GM23338 (cell line): ENCODE measurements at regions not wholly inside any gene's neighbourhood (a gene's known extent, or its start where the extent isn't known, plus 50 kb on each side); places are given as distances from the start of the nearest gene placed in this dataset.
A peak's percentile ranks its signal among the peaks of the same experiment; 100 is the strongest.

Source experiments
- ATAC-seq: fragments of 200-7000 bp; cut with Tn5 transposase; 3 replicates; pipeline ENCODE4 v1.9.1; 2020
- DNase-seq: peaks from one replicate; pipeline ENCODE4 v3.0.0-alpha.2; 2015; ENCODE audit warnings: low spot score
- H2AFZ ChIP-seq: fragments of 200-600 bp; sonication (generic); 2 replicates; pipeline ENCODE4 v1.8.0; 2016; ENCODE audit warnings: antibody characterized with exemption, mild to moderate bottlenecking, moderate library complexity
- H3F3A ChIP-seq: fragments of 200-600 bp; sonication (generic); replicated peaks from 2 replicates; pipeline ENCODE4 v1.8.0; 2017; ENCODE audit warnings: antibody characterized with exemption, mixed run types, low read depth
- H3K27ac ChIP-seq: fragments of 200-600 bp; sonication (generic); 2 replicates; pipeline ENCODE4 v1.6.1; 2016; ENCODE audit warnings: low read depth
- H3K27me3 ChIP-seq: fragments of 200-600 bp; sonication (generic); 2 replicates; pipeline ENCODE4 v1.8.0; 2016; ENCODE audit warnings: mild to moderate bottlenecking, mixed run types, moderate library complexity; ENCODE audit not compliant: insufficient read depth
- H3K36me3 ChIP-seq: fragments of 200-600 bp; sonication (generic); 2 replicates; pipeline ENCODE4 v1.8.0; 2016; ENCODE audit warnings: mild to moderate bottlenecking; ENCODE audit not compliant: insufficient read depth
- H3K4me1 ChIP-seq: fragments of 200-600 bp; sonication (generic); 2 replicates; pipeline ENCODE4 v1.8.0; 2016; ENCODE audit warnings: mild to moderate bottlenecking, moderate library complexity; ENCODE audit not compliant: insufficient read depth
- H3K4me2 ChIP-seq: fragments of 200-600 bp; sonication (generic); 2 replicates; pipeline ENCODE4 v1.7.1; 2017; ENCODE audit warnings: mixed run types
- H3K4me3 ChIP-seq: fragments of 200-600 bp; sonication (generic); 2 replicates; pipeline ENCODE4 v1.6.1; 2016; ENCODE audit warnings: mixed run types
- H3K79me2 ChIP-seq: fragments of 200-600 bp; sonication (generic); replicated peaks from 2 replicates; pipeline ENCODE4 v1.8.0; 2017; ENCODE audit warnings: mild to moderate bottlenecking; ENCODE audit not compliant: insufficient read depth
- H3K9me2 ChIP-seq: fragments of 200-600 bp; sonication (generic); 2 replicates; pipeline ENCODE4 v1.8.0; 2017; ENCODE audit not compliant: insufficient read depth
- H4K20me1 ChIP-seq: fragments of 200-600 bp; sonication (generic); replicated peaks from 2 replicates; pipeline ENCODE4 v1.8.0; 2017; ENCODE audit warnings: mild to moderate bottlenecking; ENCODE audit not compliant: insufficient read depth
- H3K27ac Mint-ChIP-seq: 2 replicates; pipeline ENCODE4 v1.8.0; 2020; ENCODE audit warnings: inconsistent platforms, mild to moderate bottlenecking, moderate library complexity, mixed read lengths
- H3K27me3 Mint-ChIP-seq: 3 replicates; pipeline ENCODE4 v1.8.0; 2022; ENCODE audit warnings: low read depth, mild to moderate bottlenecking, moderate library complexity, mixed read lengths, inconsistent platforms; ENCODE audit not compliant: insufficient read depth, poor library complexity
- H3K36me3 Mint-ChIP-seq: 3 replicates; pipeline ENCODE4 v1.8.0; 2021; ENCODE audit warnings: low read depth, mild to moderate bottlenecking, inconsistent platforms, moderate library complexity, mixed read lengths
- H3K4me1 Mint-ChIP-seq: 3 replicates; pipeline ENCODE4 v1.8.0; 2020; ENCODE audit warnings: mild to moderate bottlenecking, inconsistent platforms, mixed read lengths
- H3K4me3 Mint-ChIP-seq: 3 replicates; pipeline ENCODE4 v1.8.0; 2021; ENCODE audit warnings: moderate library complexity, mild to moderate bottlenecking, inconsistent platforms, mixed read lengths
- H3K9me3 Mint-ChIP-seq: 3 replicates; pipeline ENCODE4 v1.8.0; 2020; ENCODE audit warnings: moderate library complexity, mild to moderate bottlenecking, inconsistent platforms, mixed read lengths
- CREB1 ChIP-seq: fragments of 250-450 bp; sonication (Bioruptor Pico); IDR thresholded peaks from 2 replicates; pipeline ENCODE4 v1.5.0; 2020; ENCODE audit warnings: low read depth, mild to moderate bottlenecking, moderate library complexity
- ETS1 ChIP-seq: IDR thresholded peaks from 2 replicates; pipeline ENCODE4 v1.6.1; 2016; ENCODE audit warnings: antibody characterized with exemption
- EZH2 ChIP-seq: fragments of 200-600 bp; sonication (generic); IDR thresholded peaks from one replicate; pipeline ENCODE4 v1.8.0; 2017; ENCODE audit warnings: antibody characterized with exemption, mild to moderate bottlenecking, low read depth; ENCODE audit not compliant: unreplicated experiment
- EZH2phosphoT487 ChIP-seq: fragments of 200-600 bp; sonication (generic); IDR thresholded peaks from one replicate; pipeline ENCODE4 v1.8.1; 2018; ENCODE audit warnings: antibody characterized with exemption; ENCODE audit not compliant: unreplicated experiment
- JUNB ChIP-seq: IDR thresholded peaks from one replicate; pipeline ENCODE4 v1.6.1; 2016; ENCODE audit warnings: antibody characterized with exemption; ENCODE audit not compliant: unreplicated experiment
- NANOG ChIP-seq: IDR thresholded peaks from 2 replicates; pipeline ENCODE4 v1.6.1; 2016; ENCODE audit warnings: antibody characterized with exemption, borderline replicate concordance
- POLR2AphosphoS5 ChIP-seq: IDR thresholded peaks from 2 replicates; pipeline ENCODE4 v1.6.1; 2016; ENCODE audit warnings: antibody characterized with exemption, low read depth
- STAT1 ChIP-seq: IDR thresholded peaks from one replicate; pipeline ENCODE4 v1.6.1; 2016; ENCODE audit warnings: antibody characterized with exemption; ENCODE audit not compliant: unreplicated experiment
- ZNF114 ChIP-seq: fragments of 250-450 bp; sonication (Bioruptor Pico); IDR thresholded peaks from 2 replicates; pipeline ENCODE4 v1.5.0; 2020; ENCODE audit warnings: mild to moderate bottlenecking, moderate library complexity
- ZNF331 ChIP-seq: fragments of 250-450 bp; sonication (Bioruptor Pico); IDR thresholded peaks from 2 replicates; pipeline ENCODE4 v1.5.0; 2020; ENCODE audit warnings: low read depth, mild to moderate bottlenecking, moderate library complexity
- TF ChIP-seq, protein P1 (sequence below): fragments of 250-450 bp; sonication (Bioruptor Pico); IDR thresholded peaks from 2 replicates; pipeline ENCODE4 v1.5.0; 2020; ENCODE audit warnings: mild to moderate bottlenecking, moderate library complexity
- TF ChIP-seq, protein P2 (sequence below): IDR thresholded peaks from one replicate; pipeline ENCODE4 v1.6.1; 2018; ENCODE audit warnings: antibody characterized with exemption; ENCODE audit not compliant: unreplicated experiment
- TF ChIP-seq, protein P3 (sequence below), 2 experiments: fragments of 200-600 bp in 1 of 2; sonication (generic) in 1 of 2; conservative IDR thresholded peaks; 2 replicates each; pipeline versions ENCODE4 v1.5.1 to v1.6.1; 2016 to 2017; ENCODE audit warnings: antibody characterized with exemption in 2 of 2, low read depth in 2 of 2, mild to moderate bottlenecking in 2 of 2, moderate library complexity in 1 of 2

- TF ChIP-seq, protein P1, sequence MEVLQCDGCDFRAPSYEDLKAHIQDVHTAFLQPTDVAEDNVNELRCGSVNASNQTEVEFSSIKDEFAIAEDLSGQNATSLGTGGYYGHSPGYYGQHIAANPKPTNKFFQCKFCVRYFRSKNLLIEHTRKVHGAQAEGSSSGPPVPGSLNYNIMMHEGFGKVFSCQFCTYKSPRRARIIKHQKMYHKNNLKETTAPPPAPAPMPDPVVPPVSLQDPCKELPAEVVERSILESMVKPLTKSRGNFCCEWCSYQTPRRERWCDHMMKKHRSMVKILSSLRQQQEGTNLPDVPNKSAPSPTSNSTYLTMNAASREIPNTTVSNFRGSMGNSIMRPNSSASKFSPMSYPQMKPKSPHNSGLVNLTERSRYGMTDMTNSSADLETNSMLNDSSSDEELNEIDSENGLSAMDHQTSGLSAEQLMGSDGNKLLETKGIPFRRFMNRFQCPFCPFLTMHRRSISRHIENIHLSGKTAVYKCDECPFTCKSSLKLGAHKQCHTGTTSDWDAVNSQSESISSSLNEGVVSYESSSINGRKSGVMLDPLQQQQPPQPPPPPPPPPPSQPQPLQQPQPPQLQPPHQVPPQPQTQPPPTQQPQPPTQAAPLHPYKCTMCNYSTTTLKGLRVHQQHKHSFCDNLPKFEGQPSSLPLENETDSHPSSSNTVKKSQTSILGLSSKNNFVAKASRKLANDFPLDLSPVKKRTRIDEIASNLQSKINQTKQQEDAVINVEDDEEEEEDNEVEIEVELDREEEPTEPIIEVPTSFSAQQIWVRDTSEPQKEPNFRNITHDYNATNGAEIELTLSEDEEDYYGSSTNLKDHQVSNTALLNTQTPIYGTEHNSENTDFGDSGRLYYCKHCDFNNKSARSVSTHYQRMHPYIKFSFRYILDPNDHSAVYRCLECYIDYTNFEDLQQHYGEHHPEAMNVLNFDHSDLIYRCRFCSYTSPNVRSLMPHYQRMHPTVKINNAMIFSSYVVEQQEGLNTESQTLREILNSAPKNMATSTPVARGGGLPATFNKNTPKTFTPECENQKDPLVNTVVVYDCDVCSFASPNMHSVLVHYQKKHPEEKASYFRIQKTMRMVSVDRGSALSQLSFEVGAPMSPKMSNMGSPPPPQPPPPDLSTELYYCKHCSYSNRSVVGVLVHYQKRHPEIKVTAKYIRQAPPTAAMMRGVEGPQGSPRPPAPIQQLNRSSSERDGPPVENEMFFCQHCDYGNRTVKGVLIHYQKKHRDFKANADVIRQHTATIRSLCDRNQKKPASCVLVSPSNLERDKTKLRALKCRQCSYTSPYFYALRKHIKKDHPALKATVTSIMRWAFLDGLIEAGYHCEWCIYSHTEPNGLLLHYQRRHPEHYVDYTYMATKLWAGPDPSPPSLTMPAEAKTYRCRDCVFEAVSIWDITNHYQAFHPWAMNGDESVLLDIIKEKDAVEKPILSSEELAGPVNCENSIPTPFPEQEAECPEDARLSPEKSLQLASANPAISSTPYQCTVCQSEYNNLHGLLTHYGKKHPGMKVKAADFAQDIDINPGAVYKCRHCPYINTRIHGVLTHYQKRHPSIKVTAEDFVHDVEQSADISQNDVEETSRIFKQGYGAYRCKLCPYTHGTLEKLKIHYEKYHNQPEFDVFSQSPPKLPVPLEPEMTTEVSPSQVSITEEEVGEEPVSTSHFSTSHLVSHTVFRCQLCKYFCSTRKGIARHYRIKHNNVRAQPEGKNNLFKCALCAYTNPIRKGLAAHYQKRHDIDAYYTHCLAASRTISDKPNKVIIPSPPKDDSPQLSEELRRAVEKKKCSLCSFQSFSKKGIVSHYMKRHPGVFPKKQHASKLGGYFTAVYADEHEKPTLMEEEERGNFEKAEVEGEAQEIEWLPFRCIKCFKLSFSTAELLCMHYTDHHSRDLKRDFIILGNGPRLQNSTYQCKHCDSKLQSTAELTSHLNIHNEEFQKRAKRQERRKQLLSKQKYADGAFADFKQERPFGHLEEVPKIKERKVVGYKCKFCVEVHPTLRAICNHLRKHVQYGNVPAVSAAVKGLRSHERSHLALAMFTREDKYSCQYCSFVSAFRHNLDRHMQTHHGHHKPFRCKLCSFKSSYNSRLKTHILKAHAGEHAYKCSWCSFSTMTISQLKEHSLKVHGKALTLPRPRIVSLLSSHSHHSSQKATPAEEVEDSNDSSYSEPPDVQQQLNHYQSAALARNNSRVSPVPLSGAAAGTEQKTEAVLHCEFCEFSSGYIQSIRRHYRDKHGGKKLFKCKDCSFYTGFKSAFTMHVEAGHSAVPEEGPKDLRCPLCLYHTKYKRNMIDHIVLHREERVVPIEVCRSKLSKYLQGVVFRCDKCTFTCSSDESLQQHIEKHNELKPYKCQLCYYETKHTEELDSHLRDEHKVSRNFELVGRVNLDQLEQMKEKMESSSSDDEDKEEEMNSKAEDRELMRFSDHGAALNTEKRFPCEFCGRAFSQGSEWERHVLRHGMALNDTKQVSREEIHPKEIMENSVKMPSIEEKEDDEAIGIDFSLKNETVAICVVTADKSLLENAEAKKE (CRISPR knock-in tag) = no peak
- no peak for TF ChIP-seq ZNF331
Measured at GRCh38 chr6:76465410-76465809, 392.9 kb upstream of the IMPG1 start (continued).

DNA sequence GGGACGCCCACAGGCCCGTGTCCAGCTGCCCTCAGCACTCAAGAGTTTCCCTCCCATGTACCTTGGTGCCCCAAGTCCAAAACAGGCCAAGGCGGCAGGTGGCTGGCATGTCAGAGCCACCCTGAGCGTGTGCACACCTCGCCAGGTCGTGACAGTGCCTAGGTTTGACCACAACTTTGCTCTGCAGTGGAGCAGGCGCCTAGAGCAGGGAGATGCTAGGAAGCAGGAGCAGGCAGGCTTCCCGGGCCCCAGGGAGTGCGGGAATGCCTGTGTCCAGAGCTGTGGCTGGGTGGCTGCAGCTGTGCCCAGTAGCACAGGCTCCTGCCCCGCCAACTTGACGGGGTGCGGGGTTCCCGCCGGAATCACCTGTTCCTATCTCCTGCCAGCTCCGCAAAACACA, 380.8 kb upstream of the IMPG1 start:
- Mint-ChIP-seq H3K4me1 (peaks cover 2% of the 10 kb centered on the region), H3K4me3 (no peak overlapping the region), H3K27me3 (no peaks in the 10 kb centered on the region), H3K9me3 (no peaks in the 10 kb centered on the region), H3K27ac (no peak overlapping the region), H3K36me3 (no peaks in the 10 kb centered on the region)
- ATAC-seq (peak; percentile 47; the same call in 1 of the 3 replicates), DNase-seq (peak; percentile 13)
- Histone ChIP-seq H2AFZ (no peak overlapping the region), H3K27me3 (no peaks in the 10 kb centered on the region), H3K4me3 (no peak overlapping the region), H3K4me2 (no peak overlapping the region), H3K9me2 (no peaks in the 10 kb centered on the region), H3K79me2 (no peaks in the 10 kb centered on the region), H4K20me1 (no peaks in the 10 kb centered on the region), H3K36me3 (no peaks in the 10 kb centered on the region), H3K4me1 (peaks cover 1% of the 10 kb centered on the region; the same call in 1 of the 2 replicates), H3K27ac (no peak overlapping the region), H3F3A (no peaks in the 10 kb centered on the region)
- TF ChIP-seq NANOG = no peak
- TF ChIP-seq, protein P2, sequence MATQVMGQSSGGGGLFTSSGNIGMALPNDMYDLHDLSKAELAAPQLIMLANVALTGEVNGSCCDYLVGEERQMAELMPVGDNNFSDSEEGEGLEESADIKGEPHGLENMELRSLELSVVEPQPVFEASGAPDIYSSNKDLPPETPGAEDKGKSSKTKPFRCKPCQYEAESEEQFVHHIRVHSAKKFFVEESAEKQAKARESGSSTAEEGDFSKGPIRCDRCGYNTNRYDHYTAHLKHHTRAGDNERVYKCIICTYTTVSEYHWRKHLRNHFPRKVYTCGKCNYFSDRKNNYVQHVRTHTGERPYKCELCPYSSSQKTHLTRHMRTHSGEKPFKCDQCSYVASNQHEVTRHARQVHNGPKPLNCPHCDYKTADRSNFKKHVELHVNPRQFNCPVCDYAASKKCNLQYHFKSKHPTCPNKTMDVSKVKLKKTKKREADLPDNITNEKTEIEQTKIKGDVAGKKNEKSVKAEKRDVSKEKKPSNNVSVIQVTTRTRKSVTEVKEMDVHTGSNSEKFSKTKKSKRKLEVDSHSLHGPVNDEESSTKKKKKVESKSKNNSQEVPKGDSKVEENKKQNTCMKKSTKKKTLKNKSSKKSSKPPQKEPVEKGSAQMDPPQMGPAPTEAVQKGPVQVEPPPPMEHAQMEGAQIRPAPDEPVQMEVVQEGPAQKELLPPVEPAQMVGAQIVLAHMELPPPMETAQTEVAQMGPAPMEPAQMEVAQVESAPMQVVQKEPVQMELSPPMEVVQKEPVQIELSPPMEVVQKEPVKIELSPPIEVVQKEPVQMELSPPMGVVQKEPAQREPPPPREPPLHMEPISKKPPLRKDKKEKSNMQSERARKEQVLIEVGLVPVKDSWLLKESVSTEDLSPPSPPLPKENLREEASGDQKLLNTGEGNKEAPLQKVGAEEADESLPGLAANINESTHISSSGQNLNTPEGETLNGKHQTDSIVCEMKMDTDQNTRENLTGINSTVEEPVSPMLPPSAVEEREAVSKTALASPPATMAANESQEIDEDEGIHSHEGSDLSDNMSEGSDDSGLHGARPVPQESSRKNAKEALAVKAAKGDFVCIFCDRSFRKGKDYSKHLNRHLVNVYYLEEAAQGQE = no peak
- TF ChIP-seq EZH2phosphoT487 = no peak
- no peak for TF ChIP-seq STAT1
- no peak for TF ChIP-seq EZH2
- TF ChIP-seq POLR2AphosphoS5 = no peak
- no peak for TF ChIP-seq ETS1
- TF ChIP-seq, protein P3, sequence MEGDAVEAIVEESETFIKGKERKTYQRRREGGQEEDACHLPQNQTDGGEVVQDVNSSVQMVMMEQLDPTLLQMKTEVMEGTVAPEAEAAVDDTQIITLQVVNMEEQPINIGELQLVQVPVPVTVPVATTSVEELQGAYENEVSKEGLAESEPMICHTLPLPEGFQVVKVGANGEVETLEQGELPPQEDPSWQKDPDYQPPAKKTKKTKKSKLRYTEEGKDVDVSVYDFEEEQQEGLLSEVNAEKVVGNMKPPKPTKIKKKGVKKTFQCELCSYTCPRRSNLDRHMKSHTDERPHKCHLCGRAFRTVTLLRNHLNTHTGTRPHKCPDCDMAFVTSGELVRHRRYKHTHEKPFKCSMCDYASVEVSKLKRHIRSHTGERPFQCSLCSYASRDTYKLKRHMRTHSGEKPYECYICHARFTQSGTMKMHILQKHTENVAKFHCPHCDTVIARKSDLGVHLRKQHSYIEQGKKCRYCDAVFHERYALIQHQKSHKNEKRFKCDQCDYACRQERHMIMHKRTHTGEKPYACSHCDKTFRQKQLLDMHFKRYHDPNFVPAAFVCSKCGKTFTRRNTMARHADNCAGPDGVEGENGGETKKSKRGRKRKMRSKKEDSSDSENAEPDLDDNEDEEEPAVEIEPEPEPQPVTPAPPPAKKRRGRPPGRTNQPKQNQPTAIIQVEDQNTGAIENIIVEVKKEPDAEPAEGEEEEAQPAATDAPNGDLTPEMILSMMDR (conservative IDR thresholded peaks at IDR 0.05; ENCODE audit: low read depth in 2 of 2) = no peak
- no peak for TF ChIP-seq CREB1 (CRISPR knock-in tag)
- no peak for TF ChIP-seq ZNF331
- no peak for TF ChIP-seq ZNF114 (CRISPR knock-in tag)
- no peak for TF ChIP-seq JUNB
